A204.1 (cell line): ENCODE measurements at regions not wholly inside any gene's neighbourhood (a gene's known extent, or its start where the extent isn't known, plus 50 kb on each side); places are given as distances from the start of the nearest gene placed in this dataset.

Experiments used
- FAIRE-seq: peaks from 2 replicates; lab custom pipeline; 2012; peaks lifted over from hg19 to GRCh38; lab: Jason Lieb, UNC

DNA sequence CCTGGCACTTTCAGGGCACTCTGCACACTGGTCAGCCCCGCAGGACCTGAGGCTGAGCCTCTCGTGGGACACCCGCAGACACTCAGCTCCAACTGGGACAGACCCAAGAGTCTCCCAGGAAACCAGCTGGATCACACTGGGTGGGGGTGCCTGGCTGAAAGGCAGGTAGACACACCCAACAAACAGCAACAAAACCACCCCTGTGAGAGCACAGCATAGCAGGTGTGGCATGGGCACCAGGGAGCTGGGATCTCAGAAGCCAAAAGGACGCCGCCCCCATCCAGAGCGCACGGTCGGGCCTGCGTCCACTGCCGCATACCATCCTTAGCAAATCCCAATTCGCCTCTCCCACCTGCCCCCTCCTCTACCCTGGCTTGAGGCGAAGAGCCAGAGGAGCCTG is 154.2 kb upstream of the LINGO1 start:
- no peak for FAIRE-seq

DNA sequence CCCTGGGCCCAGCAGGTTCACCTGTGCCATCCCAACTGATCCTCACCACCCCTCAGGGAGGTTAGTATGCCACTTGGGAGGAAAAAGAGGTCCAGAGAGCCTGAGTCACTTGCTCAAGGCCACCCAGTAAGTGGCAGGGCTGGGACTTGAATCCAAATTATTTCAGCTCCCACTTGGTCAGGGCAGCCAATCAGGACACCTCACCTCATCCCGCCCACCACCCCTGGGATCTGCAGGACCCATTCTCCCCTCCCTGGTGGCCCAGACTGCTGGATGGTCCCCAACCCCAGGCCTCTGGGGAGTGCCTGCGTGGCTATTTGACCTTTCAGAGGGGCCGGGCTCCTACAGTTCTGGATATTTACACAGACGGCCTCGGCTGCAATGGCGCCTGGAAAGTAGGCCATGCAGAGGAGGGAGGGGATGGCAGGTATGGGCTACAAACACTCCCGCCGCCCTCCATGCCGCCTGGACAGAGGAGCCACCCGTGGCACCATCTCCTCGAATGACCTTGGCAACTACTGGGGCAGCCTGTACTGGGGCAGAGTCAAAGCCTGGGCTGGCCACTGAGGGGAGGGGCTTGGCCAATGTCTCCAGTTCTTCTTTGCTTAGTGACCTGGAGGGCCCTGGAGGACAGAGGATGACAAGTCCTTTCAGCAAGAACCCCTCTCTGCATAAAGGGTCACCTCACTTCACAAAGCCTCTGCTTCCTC is 153.6 kb upstream of the LINGO1 start:
- no peak for FAIRE-seq

DNA sequence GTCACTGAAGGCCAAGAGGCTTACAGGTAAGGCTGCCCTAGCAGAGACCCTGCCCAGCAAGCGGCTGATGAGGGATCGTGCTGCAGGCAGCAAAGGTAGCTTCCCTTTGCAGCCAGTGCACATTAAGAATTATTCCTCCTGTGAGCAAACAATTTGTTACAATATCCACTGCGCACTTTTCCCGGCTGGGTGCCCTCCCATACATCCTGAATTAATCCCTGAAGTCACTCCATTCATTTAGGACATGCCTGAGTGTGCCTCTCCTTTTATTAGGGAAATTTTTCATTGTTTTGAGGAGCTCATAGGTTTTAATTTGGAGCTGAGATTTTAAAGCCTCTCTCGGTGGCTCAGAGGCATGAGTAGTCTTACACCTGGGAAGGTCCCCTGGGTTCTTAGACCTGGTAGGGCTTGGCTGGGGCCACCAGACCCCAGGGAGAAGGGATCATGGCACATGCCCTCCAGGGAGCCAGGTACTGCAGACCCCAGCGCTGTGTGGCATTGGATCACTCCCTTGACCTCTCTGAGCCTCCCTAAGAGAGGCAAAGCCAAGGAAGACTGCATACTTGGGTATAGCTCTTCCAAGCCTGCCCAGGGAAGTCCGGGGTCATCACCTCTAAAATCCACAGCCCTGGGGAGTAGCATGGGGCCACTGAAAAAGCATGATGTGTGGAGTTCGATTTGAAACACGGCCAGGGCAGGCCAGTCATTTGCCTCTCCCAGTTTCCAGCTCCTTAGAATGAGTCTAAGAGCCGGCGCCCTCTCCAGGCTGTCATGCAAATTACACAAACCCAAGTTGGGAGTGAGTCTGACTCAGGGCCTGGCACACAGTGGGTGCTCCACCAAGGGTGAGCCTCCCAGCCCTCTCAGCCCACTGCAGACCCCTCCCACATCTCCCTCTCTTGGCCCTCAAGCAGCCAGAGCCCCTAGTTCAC is 151.9 kb upstream of the LINGO1 start:
- no peak for FAIRE-seq

DNA sequence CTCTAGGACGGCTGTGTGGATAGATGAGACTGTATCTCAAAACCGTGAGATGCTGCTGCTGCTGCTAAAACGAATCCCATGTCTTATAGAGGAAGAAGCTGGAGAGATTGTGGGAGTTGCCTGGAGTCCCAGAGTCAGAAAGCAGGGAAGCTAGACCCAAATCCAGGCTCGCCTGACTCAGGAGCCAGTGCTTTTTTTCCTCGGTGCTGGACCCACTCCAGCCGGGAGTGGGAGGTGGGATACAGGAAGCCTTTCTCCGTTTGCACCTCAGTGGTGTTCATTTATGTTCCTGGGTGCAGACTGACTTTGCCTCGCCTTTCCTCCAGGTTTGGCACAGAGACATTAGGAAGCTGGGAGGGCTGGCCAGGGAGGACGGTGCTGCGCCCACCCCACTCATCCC is 150.9 kb upstream of the LINGO1 start:
- no peak for FAIRE-seq

DNA sequence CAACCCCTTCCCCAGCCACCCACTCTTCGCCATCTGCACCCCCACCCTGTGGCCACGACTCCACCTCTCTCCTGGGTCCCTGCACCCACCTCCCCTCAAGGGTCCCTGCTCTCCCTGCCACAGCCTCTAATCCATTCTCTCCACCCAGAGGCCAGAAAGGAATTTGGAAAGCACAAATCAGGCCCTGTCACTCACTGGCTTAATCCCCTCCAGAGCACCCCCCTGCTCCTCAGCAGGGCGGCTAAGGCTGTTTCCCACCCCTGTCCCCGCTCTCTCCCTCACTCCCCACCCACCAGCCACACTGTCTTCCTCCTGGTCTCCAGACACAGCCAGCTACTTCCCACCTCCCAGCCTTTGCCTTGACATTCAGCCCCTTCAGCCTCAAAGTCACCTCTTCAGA is 150.0 kb upstream of the LINGO1 start:
- FAIRE-seq = no peak

DNA sequence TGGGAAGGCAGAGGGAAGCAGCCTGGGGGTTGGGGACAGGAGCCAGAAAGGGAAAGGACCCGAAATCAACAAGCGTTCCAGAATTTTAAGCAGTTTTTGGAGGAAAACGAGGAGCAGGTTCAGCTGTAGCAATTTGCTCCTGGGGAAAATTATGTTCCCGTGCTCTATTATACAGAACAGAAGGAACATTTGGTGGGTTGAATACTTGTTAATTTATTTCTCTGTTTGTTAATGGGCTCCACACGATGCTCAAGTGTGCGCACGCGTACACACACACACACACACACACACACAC is 149.2 kb upstream of the LINGO1 start:
- no peak for FAIRE-seq

DNA sequence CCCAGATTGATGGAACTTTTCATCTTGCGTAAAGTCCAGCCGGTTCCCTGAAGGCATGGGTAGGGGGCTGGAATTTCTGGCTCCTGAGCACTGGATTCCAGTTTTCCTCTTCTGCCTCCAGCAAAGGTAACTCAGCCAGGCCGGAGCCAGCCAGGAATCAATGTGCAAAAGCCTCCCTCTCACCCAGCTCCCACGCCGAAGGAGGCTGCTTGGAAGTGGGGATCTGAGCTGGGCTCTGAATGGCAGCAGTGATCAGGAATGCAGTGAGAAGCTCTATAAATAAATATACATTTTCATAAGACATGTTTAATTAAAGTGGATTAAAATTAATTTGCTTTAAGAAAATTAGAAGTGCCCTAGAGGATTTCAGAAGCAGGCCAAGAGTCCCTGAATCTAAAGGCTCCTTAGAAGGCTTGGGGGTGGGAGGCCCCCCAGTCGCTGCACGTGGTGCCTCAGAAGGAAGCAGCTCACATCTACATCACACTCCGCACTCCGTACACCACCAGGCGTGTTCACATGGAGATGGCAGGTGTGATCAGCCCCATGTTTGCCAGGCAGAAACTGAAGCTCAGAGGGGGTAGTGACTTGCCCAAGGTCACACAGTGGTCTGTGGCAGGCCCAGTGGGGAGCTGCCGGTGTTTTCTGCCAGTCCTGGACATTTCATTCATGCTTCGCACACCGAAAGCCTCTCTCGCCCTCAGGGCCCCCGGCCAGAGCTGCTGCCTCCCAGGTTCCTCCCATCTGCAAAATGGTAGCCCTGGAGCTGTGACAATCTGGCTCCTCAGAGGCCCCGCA is 148.6 kb upstream of the LINGO1 start:
- FAIRE-seq = no peak

DNA sequence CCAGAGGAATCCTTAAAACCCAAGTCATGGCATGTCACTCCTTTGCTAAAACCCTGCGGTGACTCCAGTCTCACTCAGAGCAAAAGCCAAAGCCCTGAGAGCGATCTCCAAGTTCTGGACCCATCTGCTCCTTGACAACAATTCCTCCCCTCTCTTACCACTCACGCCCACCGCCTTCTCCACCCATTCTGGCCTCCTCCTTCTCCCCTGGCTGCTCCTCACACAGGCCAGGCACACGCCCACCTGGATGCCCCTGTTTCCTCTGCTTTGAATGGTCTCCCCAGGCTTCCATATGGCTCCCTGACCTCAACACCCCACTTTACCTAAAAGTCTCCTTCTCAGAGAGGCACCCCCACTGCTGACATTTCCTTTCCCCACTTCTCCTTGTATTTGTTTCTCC is 146.1 kb upstream of the LINGO1 start:
- FAIRE-seq = no peak

DNA sequence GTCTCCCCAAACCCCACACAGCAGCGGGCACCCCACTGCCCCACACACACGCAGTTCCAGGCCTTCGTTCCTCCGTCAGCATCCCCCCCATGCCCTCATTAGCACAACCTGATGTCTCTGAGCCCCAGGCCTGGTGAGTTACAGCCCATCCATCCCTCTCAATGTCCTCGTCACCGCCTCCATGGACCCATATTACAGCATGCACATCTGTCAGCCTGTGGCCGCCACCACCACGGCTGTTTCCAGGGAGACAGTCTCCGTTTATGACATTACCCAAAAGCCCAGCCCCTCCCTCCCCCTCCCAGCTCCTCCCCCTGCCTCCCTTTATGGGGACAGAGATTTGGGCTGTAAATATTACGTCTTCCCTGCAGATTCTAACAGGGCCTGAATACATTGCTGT is 143.1 kb upstream of the LINGO1 start:
- no peak for FAIRE-seq

DNA sequence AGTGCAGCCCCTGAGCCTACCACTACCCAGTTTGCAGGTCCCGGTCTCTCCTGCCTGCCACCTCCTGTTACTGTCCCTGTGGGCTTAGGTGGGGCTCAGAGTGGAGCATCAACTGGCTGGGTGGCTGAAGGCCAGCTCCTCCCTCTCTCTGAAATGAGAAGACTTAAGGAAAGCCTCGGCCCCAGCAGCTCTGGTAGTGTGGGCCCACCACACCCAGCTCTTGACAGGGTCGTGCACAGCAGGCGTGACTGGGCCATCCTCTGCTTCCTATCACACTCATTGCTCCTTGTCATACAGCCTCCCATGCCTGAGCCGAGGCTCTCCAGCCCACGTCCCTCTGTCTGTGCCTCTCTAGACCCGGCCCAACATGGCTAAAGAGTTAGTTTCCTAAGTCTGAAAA is 142.7 kb upstream of the LINGO1 start:
- no peak for FAIRE-seq

DNA sequence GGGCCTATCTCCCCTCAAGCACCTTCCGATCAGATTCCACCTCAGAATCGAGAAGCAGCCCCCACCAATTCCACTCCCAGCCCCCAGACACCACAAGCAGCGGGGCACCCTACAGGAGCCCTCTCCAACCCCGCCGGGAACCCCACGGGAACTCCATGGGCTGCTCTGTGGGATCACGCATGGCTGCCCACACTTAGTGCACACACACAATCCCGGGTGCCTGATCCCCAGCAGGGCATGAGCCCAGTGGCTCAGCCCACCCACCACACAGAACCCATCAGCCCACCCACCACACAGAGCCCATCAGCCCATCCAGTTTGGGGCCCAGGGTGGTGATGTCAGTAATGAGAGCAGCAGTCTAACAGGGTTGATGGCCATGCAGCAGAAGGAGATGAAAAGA is 141.6 kb upstream of the LINGO1 start:
- no peak for FAIRE-seq

DNA sequence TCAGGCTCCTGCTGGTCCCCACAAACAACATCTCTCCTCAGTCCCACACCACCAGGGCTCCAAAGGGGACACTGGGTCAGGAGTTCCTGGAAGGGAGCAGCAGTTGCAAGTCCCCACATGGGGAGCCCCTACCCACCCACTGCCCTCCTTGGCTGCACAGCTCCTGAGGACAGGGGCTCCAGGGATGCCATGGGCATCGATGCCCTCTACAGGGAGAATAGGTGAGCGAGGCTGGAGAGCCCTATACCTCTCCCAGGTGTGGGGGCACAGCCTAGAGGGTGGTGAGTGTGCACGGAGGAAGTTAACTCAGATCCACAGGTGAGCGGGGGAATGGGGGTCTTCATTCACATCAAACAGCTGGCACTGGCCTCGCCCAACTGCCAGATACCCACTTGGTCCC is 141.2 kb upstream of the LINGO1 start:
- FAIRE-seq = no peak

DNA sequence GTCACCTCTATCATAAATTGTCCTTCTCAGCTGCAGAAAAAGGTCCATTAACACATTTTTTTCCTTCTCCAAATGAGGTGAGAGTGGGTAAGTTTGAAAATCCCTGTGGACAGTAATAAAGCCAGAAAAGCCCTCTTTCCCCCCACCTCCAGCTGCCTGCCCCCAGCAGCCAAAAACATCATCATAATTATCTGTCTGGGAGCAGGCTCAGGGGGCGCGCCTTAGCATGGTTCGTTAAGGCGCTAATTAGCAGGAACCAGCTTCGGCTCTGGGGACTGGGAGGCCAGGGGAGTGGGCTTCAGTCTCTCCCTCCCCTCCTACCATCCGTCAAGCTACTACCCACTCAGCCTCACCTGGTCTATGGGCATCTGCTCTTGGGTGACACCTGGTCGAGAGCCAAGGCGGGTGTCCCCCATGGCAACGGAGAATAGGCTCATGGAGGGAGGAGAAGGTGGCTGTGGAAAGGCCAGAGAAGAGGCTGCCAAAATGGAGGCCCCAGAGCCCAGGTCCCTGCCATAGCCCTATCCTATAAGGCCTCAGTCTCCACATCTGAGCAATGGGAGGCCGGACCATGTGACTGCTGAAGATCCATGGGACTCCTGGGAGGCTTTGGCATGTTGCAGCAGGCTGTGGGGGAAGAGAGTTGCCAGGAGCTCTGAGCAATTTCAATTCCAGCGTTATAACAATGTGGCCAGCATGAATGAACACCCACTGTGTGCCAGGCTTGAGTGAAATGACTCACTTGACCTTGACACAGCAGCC is 140.1 kb upstream of the LINGO1 start:
- no peak for FAIRE-seq

DNA sequence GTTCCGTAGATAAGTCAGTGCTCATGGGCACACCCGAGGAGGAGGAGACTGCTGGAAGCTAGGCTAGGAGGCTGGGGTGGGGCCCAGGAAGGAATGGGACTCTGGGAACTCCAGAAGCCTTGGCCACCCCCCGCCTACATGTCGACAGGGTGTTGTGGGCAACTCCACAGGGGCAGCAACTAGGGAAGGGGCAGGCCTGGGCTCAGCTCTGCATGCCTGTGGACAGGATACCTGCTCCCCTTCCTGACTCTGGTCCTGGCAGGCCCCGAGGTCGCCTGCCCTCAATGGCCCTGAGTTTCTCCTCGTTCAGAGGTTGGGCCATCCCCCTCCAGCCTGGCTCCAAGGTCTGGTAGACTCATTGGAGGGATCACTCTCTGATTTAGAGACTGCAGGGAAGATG is 138.9 kb upstream of the LINGO1 start:
- no peak for FAIRE-seq

DNA sequence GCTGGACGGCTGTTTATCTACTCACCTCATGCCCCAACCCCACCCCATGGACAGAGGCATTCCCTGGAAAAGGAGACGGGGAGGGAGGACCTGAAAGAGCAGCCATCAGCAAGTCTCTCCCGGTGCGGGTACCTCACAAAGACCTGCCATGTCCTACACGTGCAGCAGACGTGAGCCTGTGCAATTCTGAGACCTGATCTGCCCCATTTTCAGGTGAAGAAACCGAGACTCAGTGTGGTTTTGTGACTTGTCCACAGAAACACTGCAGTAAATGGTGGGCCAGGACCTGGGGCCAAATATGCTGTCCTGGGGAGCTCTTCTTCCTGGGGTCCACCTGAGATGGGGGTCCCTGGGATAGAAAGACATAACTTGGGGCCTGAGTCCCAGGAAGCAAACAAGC is 137.0 kb upstream of the LINGO1 start:
- FAIRE-seq = no peak

DNA sequence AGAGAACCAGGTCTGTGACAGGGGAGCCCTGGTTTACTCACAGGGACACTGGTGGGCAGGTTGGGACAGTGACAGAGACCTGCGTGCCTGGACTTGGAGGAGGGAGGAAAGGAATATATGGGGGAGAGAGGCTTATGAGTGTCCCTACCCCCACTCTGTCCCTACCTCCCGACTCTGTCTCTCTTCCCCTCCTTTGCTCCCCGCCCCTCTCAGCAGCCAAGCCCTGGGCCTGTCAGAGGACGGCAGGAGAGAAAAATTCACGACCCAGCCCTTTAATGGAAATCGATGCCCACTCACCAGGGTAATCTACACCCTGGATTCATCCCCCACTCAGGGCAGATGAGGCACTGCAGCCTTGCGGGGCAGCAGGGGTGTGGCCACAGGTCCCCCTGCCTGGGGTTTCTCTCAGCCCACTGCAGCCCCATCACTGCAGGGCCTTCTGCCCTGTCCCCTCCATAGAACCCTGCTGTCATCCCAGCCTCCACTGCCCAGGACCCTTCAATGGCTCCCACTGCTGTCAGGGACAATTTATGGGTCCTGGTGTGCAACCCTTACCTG is 135.9 kb upstream of the LINGO1 start:
- FAIRE-seq = no peak

DNA sequence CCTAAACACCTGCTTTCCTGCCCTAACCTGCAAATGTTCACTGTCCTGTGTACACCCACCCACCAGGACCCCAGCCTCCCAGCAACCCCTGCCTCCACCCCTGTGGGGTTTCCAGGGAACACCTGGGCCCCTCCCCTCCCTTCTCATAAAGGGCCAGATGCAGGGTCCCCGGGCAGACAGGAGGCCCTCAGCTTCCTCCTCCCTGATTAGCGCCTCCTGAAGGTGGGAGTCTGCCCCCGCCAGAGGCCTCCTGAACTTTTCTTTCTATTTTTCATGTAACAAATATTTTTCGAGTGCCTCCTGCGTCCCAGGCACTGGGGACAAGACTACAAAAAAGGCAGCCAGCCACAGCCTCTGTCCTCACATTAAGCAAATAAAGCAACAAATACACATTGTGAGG is 135.4 kb upstream of the LINGO1 start:
- no peak for FAIRE-seq

DNA sequence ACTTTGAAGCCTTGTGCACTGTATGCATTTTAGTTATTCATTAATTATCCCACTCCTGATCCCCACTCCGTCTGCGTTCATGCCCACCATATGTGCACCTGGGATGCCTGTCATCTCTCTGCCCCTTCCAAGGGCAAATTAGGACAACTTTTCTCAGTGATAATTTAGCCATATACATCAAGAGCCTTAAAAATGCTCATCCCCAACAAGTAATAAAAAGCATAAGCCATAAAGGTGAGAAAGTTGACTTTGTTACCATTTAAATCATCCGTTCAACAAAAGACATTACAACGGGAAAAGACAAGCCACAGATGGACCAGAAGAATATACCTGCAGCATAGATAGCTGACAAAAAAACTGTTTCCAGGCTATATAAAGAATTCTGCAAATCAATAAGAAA is 131.4 kb upstream of the LINGO1 start:
- FAIRE-seq = no peak

DNA sequence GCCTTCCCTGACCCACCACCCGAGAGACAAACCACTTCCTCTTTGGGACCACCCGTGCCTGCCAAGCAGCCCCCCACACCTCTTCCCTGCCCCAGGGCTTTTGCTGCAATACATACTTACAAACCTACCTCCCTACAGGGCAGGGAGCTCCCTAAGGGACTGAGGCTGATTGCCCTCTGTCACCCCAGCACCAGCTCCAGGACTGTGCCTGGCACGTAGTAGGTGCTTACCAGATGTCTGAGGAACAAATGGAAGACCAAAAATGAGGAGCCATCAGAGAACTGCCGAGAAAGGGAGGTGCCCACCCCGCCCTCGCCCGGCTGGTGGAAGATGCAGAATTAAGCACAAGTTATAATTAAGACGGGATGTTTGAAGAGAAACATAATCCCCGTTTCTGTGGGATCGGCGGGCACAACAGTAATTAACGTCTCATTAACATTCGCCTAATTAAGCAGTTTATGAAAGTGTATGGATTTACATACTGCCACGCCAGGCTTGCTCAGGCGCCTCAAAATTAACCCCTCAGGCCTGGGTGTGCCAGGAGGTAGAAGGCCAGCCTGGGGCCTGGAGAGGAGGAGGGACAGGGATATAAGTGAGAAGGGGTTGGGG is 130.1 kb upstream of the LINGO1 start:
- FAIRE-seq = no peak

DNA sequence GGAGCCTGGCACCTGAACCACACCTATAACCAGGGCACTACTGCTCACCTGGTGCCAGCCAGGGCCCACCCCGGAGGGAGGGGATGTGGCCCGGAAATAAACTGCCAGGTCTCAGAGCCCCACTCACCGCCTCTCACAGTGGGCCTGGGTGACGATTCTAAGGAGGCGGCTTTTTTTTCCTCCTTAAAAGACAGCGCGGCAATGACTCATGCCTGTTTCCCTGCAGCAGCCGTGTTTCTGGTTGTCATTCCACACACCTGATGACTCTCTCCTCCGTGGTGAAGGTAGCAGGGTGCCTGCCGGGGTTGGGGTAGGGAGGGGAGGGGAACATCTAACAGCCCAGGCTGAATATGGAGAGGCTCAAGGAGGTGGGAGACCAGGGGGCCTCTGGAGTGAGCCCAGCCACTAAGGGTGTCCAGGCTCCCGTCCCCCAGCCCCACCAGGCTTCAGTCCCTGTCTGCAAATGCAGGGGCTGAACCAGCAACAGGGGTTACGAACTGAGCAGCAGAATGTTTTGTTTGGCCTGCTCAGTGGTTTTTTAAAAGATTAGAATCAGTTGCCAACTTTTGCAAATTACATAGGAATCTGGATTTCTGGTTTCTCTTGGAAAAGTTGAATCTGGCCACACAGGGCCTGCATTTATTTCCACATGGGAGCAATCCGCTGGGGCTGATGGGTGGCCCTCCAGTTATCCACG is 127.3 kb upstream of the LINGO1 start:
- FAIRE-seq = no peak

DNA sequence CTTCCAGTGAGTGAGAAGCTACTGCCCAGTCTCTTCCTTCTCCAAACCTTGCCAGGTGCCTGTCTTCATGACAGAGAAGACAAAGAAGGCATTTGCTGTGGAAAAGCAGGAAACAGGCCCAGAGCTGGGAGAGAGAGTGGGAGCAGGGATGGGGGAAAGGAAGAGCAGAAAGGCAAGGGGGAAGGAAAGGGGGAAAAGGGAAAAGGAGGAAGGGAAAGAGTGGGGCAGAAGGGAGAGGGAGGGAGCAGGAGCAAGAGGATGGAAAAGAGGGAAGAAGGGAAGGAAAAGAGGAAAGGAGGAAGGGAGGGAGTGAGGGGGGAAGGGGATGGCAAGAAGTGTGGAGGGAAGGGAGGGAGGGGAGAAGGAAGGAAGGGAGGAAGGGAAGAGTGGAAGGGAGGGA is 121.2 kb upstream of the LINGO1 start:
- FAIRE-seq = no peak
